ENCODE measurements at regions not wholly inside any gene's neighbourhood (a gene's known extent, or its start where the extent isn't known, plus 50 kb on each side); places are given as distances from the start of the nearest gene placed in this dataset.

DNA sequence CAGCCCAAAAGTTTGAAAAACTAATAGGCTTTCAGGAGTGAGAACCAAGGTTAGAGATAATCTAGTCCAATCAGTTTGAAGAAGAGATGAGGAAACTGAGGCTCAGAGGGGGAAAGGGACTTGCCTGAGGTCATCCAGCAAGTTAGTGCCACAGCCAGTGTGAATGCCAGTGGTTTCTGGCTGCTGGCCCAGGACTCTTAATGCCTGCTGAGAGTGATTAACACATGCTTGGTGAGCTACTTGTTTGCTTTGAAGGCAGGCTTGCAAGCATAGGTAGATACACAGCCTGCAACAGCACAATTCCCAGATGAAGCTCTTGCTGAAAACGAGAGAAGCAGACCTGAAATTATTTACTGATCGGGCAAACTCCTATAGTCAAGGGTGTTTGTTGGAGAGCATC is 591.6 kb upstream of the SGCD start:
- H3K27me3 ChIP-seq (ENCODE audit: control insufficient read depth, insufficient read depth, low read length) = peaks cover 17% of the 10 kb centered on the region
- H3K27ac ChIP-seq (ENCODE audit: low read depth in 2 of 2, low read length in 2 of 2) = no peak overlapping the region
- no peak overlapping the region for H3K9ac ChIP-seq (ENCODE audit: low read length in 3 of 3)
- FAIRE-seq = no peak
- intact Hi-C loops (cut with DNase I) = no loop called here
- H3K9me3 ChIP-seq (ENCODE audit: control insufficient read depth in 2 of 3, insufficient read depth in 1 of 3, low read length in 3 of 3) = peaks cover 0 to 1% (median 0%) of the 10 kb centered on the region in 3 donors
- no peak overlapping the region for H3K4me3 ChIP-seq (ENCODE audit: low read length in 3 of 3)
- H3K4me1 ChIP-seq (ENCODE audit: control insufficient read depth in 2 of 3, insufficient read depth in 2 of 3, low read depth in 1 of 3, low read length in 3 of 3) = no peaks in the 10 kb centered on the region
- no peak for DNase-seq
- H3K36me3 ChIP-seq (ENCODE audit: control insufficient read depth in 2 of 3, insufficient read depth in 3 of 3, low read length in 3 of 3) = no peaks in the 10 kb centered on the region
- TF ChIP-seq, protein P1, sequence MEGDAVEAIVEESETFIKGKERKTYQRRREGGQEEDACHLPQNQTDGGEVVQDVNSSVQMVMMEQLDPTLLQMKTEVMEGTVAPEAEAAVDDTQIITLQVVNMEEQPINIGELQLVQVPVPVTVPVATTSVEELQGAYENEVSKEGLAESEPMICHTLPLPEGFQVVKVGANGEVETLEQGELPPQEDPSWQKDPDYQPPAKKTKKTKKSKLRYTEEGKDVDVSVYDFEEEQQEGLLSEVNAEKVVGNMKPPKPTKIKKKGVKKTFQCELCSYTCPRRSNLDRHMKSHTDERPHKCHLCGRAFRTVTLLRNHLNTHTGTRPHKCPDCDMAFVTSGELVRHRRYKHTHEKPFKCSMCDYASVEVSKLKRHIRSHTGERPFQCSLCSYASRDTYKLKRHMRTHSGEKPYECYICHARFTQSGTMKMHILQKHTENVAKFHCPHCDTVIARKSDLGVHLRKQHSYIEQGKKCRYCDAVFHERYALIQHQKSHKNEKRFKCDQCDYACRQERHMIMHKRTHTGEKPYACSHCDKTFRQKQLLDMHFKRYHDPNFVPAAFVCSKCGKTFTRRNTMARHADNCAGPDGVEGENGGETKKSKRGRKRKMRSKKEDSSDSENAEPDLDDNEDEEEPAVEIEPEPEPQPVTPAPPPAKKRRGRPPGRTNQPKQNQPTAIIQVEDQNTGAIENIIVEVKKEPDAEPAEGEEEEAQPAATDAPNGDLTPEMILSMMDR (IDR thresholded peaks at IDR 0.05; ENCODE audit: borderline replicate concordance, extremely low read depth, insufficient read depth) = no peak

DNA sequence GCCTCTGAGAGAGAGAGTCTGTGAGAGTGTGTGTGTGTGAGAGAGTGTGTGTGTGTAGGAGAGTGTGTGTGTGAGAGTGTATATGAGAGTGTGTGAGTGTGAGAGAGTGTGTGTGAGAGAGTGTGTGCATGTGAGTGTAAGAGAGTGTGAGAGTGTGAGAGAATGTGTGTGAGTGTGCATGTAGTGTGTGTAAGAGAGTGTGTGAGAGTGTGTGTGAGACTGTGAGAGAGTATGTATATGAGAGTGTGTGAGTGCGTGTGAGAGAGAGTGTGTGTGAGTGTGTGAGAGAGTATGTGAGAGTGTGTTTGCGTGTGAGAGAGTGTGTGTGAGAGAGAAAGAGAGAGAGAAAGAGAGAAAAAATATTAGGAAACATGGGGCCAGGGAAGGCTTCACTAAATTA is 588.3 kb upstream of the SGCD start:
- DNase-seq (no peak), FAIRE-seq (no peak)
- TF ChIP-seq, protein P1 (IDR thresholded peaks at IDR 0.05; ENCODE audit: borderline replicate concordance, extremely low read depth, insufficient read depth) = no peak
- Histone ChIP-seq H3K27ac (ENCODE audit: low read depth in 2 of 2, low read length in 2 of 2) (no peak overlapping the region), H3K9ac (ENCODE audit: low read length in 3 of 3) (no peak overlapping the region), H3K4me3 (ENCODE audit: low read length in 3 of 3) (no peak overlapping the region), H3K27me3 (ENCODE audit: control insufficient read depth, insufficient read depth, low read length) (no peaks in the 10 kb centered on the region), H3K4me1 (ENCODE audit: control insufficient read depth in 2 of 3, insufficient read depth in 2 of 3, low read depth in 1 of 3, low read length in 3 of 3) (no peaks in the 10 kb centered on the region), H3K36me3 (ENCODE audit: control insufficient read depth in 2 of 3, insufficient read depth in 3 of 3, low read length in 3 of 3) (no peaks in the 10 kb centered on the region), H3K9me3 (ENCODE audit: control insufficient read depth in 2 of 3, insufficient read depth in 1 of 3, low read length in 3 of 3) (peaks cover 0 to 1% (median 0%) of the 10 kb centered on the region in 3 donors)
- intact Hi-C loops (cut with DNase I) = no loop called here

DNA sequence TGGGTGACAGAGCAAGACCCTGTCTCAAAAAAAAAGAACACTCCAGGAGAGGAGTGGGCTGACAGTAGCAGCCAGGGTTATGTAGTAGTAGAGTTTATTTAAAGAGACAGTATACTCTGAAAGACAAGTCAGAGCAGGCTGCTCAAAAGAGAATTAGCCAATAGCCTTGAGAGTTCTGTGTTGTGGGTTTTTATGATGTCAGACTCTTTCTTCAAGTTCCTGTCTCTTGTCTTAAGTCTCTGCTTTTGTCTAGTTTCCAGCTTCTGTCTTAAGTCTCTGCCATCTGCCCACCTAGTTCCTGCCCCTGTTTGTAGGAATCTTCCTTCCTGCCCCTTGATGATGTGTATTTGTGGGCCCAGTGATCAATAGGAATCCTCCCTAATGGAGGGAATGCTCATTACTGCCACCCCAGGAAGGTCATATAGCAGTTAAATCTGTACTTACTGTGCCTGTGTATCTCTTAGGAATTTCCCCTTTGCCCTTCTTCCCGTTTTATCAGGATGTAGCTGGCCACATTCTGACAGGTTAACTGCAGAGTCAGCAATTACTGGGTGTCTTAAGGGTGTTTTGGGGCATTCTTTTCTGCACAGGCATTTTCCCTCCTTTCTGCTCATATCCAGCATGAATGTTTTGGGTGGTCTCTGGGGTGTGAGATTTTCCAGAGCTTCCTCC is 580.5 kb upstream of the SGCD start:
- DNase-seq (no peak), FAIRE-seq (no peak)
- intact Hi-C loops (cut with DNase I) = no loop called here
- H3K9me3 ChIP-seq (ENCODE audit: control insufficient read depth in 2 of 3, insufficient read depth in 1 of 3, low read length in 3 of 3) = no peaks in the 10 kb centered on the region
- H3K36me3 ChIP-seq (ENCODE audit: control insufficient read depth in 2 of 3, insufficient read depth in 3 of 3, low read length in 3 of 3) = no peaks in the 10 kb centered on the region
- no peak overlapping the region for H3K4me3 ChIP-seq (ENCODE audit: low read length in 3 of 3)
- no peaks in the 10 kb centered on the region for H3K27me3 ChIP-seq (ENCODE audit: control insufficient read depth, insufficient read depth, low read length)
- H3K9ac ChIP-seq (ENCODE audit: low read length in 3 of 3) = no peak overlapping the region
- TF ChIP-seq, protein P1 (IDR thresholded peaks at IDR 0.05; ENCODE audit: borderline replicate concordance, extremely low read depth, insufficient read depth) = no peak
- no peak overlapping the region for H3K27ac ChIP-seq (ENCODE audit: low read depth in 2 of 2, low read length in 2 of 2)
- no peaks in the 10 kb centered on the region for H3K4me1 ChIP-seq (ENCODE audit: control insufficient read depth in 2 of 3, insufficient read depth in 2 of 3, low read depth in 1 of 3, low read length in 3 of 3)

DNA sequence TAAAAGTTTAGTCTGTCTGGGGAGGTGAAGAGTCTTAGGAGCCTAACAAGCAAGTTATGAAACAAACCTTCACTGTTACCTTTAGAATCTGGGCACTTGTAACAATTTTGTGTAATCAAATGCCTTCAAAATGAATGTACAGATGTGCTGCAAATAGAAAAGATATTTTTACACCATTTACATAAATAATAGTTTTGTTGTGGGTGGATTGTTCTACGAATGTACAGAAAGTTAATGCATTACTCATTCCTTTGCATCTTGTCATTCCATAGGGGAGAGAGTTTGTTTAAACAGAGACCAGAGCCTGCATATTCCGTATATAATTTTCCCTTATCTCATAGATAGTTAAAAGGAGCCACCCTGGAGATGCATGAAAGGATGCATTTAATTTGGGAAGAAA is 576.9 kb upstream of the SGCD start:
- H3K27ac ChIP-seq (ENCODE audit: low read depth in 2 of 2, low read length in 2 of 2) = no peak overlapping the region
- FAIRE-seq = no peak
- TF ChIP-seq, protein P1 (IDR thresholded peaks at IDR 0.05; ENCODE audit: borderline replicate concordance, extremely low read depth, insufficient read depth) = no peak
- no peaks in the 10 kb centered on the region for H3K9me3 ChIP-seq (ENCODE audit: control insufficient read depth in 2 of 3, insufficient read depth in 1 of 3, low read length in 3 of 3)
- no peak overlapping the region for H3K4me3 ChIP-seq (ENCODE audit: low read length in 3 of 3)
- no peak overlapping the region for H3K9ac ChIP-seq (ENCODE audit: low read length in 3 of 3)
- H3K4me1 ChIP-seq (ENCODE audit: control insufficient read depth in 2 of 3, insufficient read depth in 2 of 3, low read depth in 1 of 3, low read length in 3 of 3) = no peaks in the 10 kb centered on the region
- no peaks in the 10 kb centered on the region for H3K27me3 ChIP-seq (ENCODE audit: control insufficient read depth, insufficient read depth, low read length)
- DNase-seq = no peak
- no peaks in the 10 kb centered on the region for H3K36me3 ChIP-seq (ENCODE audit: control insufficient read depth in 2 of 3, insufficient read depth in 3 of 3, low read length in 3 of 3)
- intact Hi-C loops (cut with DNase I) = no loop called here

Measured in kidney (tissue), 13 donors.